ENCODE measurements at regions not wholly inside any gene's neighbourhood (a gene's known extent, or its start where the extent isn't known, plus 50 kb on each side); places are given as distances from the start of the nearest gene placed in this dataset.

- TF ChIP-seq EZH2phosphoT487 (IDR thresholded peaks at IDR 0.05; ENCODE audit: borderline replicate concordance, low read depth, low read length) (no peak), CTCF (conservative IDR thresholded peaks at IDR 0.05; ENCODE audit: low read length) (no peak)
Observed at GRCh38 chr18:41145516-41145915, 809.5 kb upstream of the PIK3C3 start.
